Neural cell (in vitro differentiated cells): ENCODE measurements at regions not wholly inside any gene's neighbourhood (a gene's known extent, or its start where the extent isn't known, plus 50 kb on each side); places are given as distances from the start of the nearest gene placed in this dataset.

Source experiments
- H2AFZ ChIP-seq: fragments of 200-600, 300-800 bp; sonication (generic), shearing (Covaris generic); 2 replicates; pipeline ENCODE4 v1.6.0; 2014; ENCODE audit warnings: low read depth, mild to moderate bottlenecking, antibody characterized with exemption, low read length, moderate library complexity
- H3F3A ChIP-seq: fragments of 200-600 bp; shearing (Covaris generic); 2 replicates; pipeline ENCODE4 v1.6.1; 2016; ENCODE audit warnings: mild to moderate bottlenecking, moderate library complexity, mixed read lengths, antibody characterized with exemption, low read length; ENCODE audit not compliant: insufficient read depth, poor library complexity, severe bottlenecking
- H3K27ac ChIP-seq: fragments of 200-600, 300-800 bp; sonication (generic), shearing (Covaris generic); 2 replicates; pipeline ENCODE4 v1.5.1; 2014; ENCODE audit warnings: mild to moderate bottlenecking, low read length, moderate library complexity
- H3K27me3 ChIP-seq: fragments of 300-800, 200-600 bp; sonication (generic), shearing (Covaris generic); 2 replicates; pipeline ENCODE4 v1.6.0; 2014; ENCODE audit warnings: mild to moderate bottlenecking, low read depth, low read length, moderate library complexity; ENCODE audit not compliant: insufficient read depth
- H3K36me3 ChIP-seq: fragments of 300-800, 200-600 bp; sonication (generic), shearing (Covaris generic); 2 replicates; pipeline ENCODE4 v1.5.1; 2014; ENCODE audit warnings: mild to moderate bottlenecking, antibody characterized with exemption, low read length, moderate library complexity; ENCODE audit not compliant: insufficient read depth
- H3K4me2 ChIP-seq: fragments of 300-800, 200-600 bp; sonication (generic), shearing (Covaris generic); 2 replicates; pipeline ENCODE4 v1.6.0; 2014; ENCODE audit warnings: mild to moderate bottlenecking, low read length
- H3K4me3 ChIP-seq: fragments of 300-800, 200-600 bp; sonication (generic), shearing (Covaris generic); 2 replicates; pipeline ENCODE4 v1.5.1; 2014; ENCODE audit warnings: mild to moderate bottlenecking, low read length, moderate library complexity
- H3K79me2 ChIP-seq: fragments of 200-600 bp; shearing (Covaris generic); replicated peaks from 2 replicates; pipeline ENCODE4 v1.6.0; 2014; ENCODE audit warnings: mild to moderate bottlenecking, low read length, moderate library complexity; ENCODE audit not compliant: insufficient read depth
- H3K9ac ChIP-seq: fragments of 300-800, 200-600 bp; sonication (generic), shearing (Covaris generic); 2 replicates; pipeline ENCODE4 v1.6.1; 2016; ENCODE audit warnings: mild to moderate bottlenecking, low read length, mixed read lengths
- H3K9me2 ChIP-seq: fragments of 200-600 bp; shearing (Covaris generic); 2 replicates; pipeline ENCODE4 v1.6.1; 2016; ENCODE audit warnings: mild to moderate bottlenecking, low read length, mixed read lengths; ENCODE audit not compliant: insufficient read depth
- H3K9me3 ChIP-seq: fragments of 200-600, 300-800 bp; sonication (generic), shearing (Covaris generic); 2 replicates; pipeline ENCODE4 v1.6.1; 2016; ENCODE audit warnings: mild to moderate bottlenecking, mixed run types, low read length, moderate library complexity, mixed read lengths
- H4K20me1 ChIP-seq: fragments of 200-600 bp; shearing (Covaris generic); 2 replicates; pipeline ENCODE4 v1.6.1; 2016; ENCODE audit warnings: mild to moderate bottlenecking, mixed run types; ENCODE audit not compliant: insufficient read depth
- CTCF ChIP-seq: fragments of 450-650 bp; IDR thresholded peaks from 2 replicates; pipeline ENCODE4 v1.5.1; 2014; ENCODE audit warnings: antibody characterized with exemption, mild to moderate bottlenecking, moderate library complexity; ENCODE audit not compliant: poor library complexity, severe bottlenecking
- EP300 ChIP-seq: fragments of 450-650 bp; conservative IDR thresholded peaks from 2 replicates; pipeline ENCODE4 v1.6.1; 2014; ENCODE audit warnings: antibody characterized with exemption, mild to moderate bottlenecking, moderate library complexity; ENCODE audit not compliant: poor library complexity, severe bottlenecking
- EZH2 ChIP-seq: fragments of 200-600, 300-800 bp; shearing (Covaris generic), sonication (generic); IDR thresholded peaks from 2 replicates; pipeline ENCODE4 v1.6.1; 2014; ENCODE audit warnings: antibody characterized with exemption, low read length, borderline replicate concordance, mild to moderate bottlenecking; ENCODE audit not compliant: insufficient read depth, poor library complexity, severe bottlenecking
- MXI1 ChIP-seq: fragments of 450-650 bp; conservative IDR thresholded peaks from 2 replicates; pipeline ENCODE4 v1.6.1; 2014; ENCODE audit warnings: antibody characterized with exemption, mild to moderate bottlenecking; ENCODE audit not compliant: poor library complexity, severe bottlenecking
- POLR2AphosphoS5 ChIP-seq: IDR thresholded peaks from 2 replicates; pipeline ENCODE4 v1.6.1; 2012
- RAD21 ChIP-seq: fragments of 450-650 bp; conservative IDR thresholded peaks from 2 replicates; pipeline ENCODE4 v1.6.1; 2014; ENCODE audit warnings: antibody characterized with exemption, mild to moderate bottlenecking, moderate library complexity
- REST ChIP-seq: IDR thresholded peaks from 2 replicates; pipeline ENCODE4 v1.6.1; 2012; ENCODE audit warnings: borderline replicate concordance
- SMC3 ChIP-seq: fragments of 450-650 bp; conservative IDR thresholded peaks from 2 replicates; pipeline ENCODE4 v1.6.1; 2014; ENCODE audit warnings: antibody characterized with exemption, mild to moderate bottlenecking, moderate library complexity; ENCODE audit not compliant: poor library complexity
- TAF1 ChIP-seq: IDR thresholded peaks from 2 replicates; pipeline ENCODE4 v1.6.1; 2012; ENCODE audit warnings: low read depth

- Histone ChIP-seq H3K27ac (no peak overlapping the region), H3K36me3 (no peaks in the 10 kb centered on the region), H4K20me1 (no peaks in the 10 kb centered on the region), H3F3A (no peaks in the 10 kb centered on the region), H3K9me2 (no peaks in the 10 kb centered on the region), H2AFZ (no peak overlapping the region), H3K79me2 (no peaks in the 10 kb centered on the region), H3K27me3 (no peaks in the 10 kb centered on the region), H3K4me2 (no peak overlapping the region), H3K9ac (no peak overlapping the region), H3K4me3 (no peak overlapping the region), H3K9me3 (no peaks in the 10 kb centered on the region)
- TF ChIP-seq MXI1 (no peak), RAD21 (no peak)
Measured at GRCh38 chr1:18568489-18568888, 62.2 kb upstream of the PAX7 start.

GRCh38 chr1:18569251-18569650 lies 61.4 kb upstream of the PAX7 start:
- no peak for TF ChIP-seq RAD21
- no peak for TF ChIP-seq CTCF
- no peak for TF ChIP-seq EZH2
- no peak for TF ChIP-seq EP300
- TF ChIP-seq TAF1, result no peak
- TF ChIP-seq MXI1, result no peak
- TF ChIP-seq REST, result no peak
- TF ChIP-seq POLR2AphosphoS5, result no peak
- TF ChIP-seq SMC3, result no peak

More at GRCh38 chr1:18569251-18569650, 61.4 kb upstream of the PAX7 start:
- no peaks in the 10 kb centered on the region for H3K9me3 ChIP-seq
- no peak overlapping the region for H3K4me3 ChIP-seq
- no peaks in the 10 kb centered on the region for H3K79me2 ChIP-seq
- no peak overlapping the region for H3K4me2 ChIP-seq
- H2AFZ ChIP-seq, result no peak overlapping the region
- no peaks in the 10 kb centered on the region for H3F3A ChIP-seq
- H3K36me3 ChIP-seq, result no peaks in the 10 kb centered on the region
- H3K9me2 ChIP-seq, result no peaks in the 10 kb centered on the region
- H3K27ac ChIP-seq, result no peak overlapping the region
- no peak overlapping the region for H3K9ac ChIP-seq
- no peaks in the 10 kb centered on the region for H3K27me3 ChIP-seq
- H4K20me1 ChIP-seq, result no peaks in the 10 kb centered on the region
